Lower leg skin (tissue), 3 donors: ENCODE measurements at regions not wholly inside any gene's neighbourhood (a gene's known extent, or its start where the extent isn't known, plus 50 kb on each side); places are given as distances from the start of the nearest gene placed in this dataset.

Experiments used
- POLR2A ChIP-seq, 2 donors: fragments of 450-650 bp; IDR thresholded peaks; one replicate each; pipeline ENCODE4 v1.6.1; 2016 to 2017; ENCODE audit warnings: antibody characterized with exemption in 2 of 2, mild to moderate bottlenecking in 1 of 2, moderate library complexity in 1 of 2
- TF ChIP-seq, protein P1 (sequence below), 3 donors: fragments of 450-650 bp; IDR thresholded peaks; one replicate each; pipeline ENCODE4 v1.5.1; 2016; ENCODE audit warnings: antibody characterized with exemption in 3 of 3, mild to moderate bottlenecking in 3 of 3, moderate library complexity in 2 of 3

DNA sequence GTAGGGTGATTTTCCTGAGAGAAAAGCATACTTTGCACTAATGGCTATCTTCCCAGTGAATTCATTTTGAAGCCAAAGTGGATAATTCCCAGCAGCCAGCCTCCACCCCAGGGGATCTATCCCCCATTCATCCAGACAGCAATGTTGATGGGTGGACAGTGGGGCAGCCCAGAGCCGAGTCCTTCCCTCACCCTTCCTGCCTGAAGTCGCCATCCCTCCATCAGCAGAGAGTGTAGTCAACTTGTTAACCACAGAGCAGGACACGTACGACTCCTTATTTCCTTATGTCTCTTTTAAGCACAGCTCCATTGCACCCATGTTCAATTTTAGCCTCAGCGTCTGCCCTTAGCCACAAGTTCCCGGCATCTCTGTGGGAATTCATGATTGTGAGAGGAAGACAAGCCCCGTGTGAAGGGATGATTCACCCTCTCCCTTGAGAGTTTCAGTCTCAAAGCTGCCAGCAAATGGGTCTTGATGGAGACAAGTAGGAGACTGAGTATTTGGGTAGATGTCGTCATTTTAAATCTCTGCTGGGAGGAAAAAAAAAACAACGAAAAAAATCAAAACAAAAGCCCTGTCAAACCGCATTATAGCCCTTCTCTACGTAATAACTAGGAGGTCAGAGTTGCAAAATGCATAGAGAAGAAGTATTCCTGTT, 58.3 kb upstream of the MEDAG start:
- TF ChIP-seq, protein P1, sequence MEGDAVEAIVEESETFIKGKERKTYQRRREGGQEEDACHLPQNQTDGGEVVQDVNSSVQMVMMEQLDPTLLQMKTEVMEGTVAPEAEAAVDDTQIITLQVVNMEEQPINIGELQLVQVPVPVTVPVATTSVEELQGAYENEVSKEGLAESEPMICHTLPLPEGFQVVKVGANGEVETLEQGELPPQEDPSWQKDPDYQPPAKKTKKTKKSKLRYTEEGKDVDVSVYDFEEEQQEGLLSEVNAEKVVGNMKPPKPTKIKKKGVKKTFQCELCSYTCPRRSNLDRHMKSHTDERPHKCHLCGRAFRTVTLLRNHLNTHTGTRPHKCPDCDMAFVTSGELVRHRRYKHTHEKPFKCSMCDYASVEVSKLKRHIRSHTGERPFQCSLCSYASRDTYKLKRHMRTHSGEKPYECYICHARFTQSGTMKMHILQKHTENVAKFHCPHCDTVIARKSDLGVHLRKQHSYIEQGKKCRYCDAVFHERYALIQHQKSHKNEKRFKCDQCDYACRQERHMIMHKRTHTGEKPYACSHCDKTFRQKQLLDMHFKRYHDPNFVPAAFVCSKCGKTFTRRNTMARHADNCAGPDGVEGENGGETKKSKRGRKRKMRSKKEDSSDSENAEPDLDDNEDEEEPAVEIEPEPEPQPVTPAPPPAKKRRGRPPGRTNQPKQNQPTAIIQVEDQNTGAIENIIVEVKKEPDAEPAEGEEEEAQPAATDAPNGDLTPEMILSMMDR (IDR thresholded peaks at IDR 0.05) = no peak
- TF ChIP-seq POLR2A (IDR thresholded peaks at IDR 0.05) = no peak
